ENCODE measurements at regions not wholly inside any gene's neighbourhood (a gene's known extent, or its start where the extent isn't known, plus 50 kb on each side); places are given as distances from the start of the nearest gene placed in this dataset.

DNA sequence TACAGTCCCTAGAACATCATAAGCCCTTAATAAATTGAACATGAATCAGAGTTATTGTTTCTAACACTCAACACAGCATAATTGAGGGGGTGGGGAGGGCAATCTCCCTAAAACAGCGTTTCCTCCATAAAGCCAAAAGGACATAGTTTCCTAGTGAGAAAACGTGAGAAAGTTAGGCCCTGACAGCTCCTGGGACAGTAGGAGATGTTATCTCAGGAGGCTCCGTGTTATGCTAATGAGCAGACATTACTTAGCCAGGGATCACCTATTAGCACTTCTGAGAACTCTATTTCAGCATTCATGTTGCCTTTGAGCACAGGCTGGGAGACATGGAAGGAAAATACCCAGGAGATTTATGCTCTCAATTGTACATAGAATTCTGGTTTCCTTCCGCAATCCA is 229.1 kb upstream of the ADAMTS9 start:
- H3K27ac ChIP-seq (replicated peaks in 1 of 4): peak overlapping the region in 1 of 4 donors; percentile 59
- TF ChIP-seq POLR2AphosphoS5 (IDR thresholded peaks at IDR 0.05): no peak
- TF ChIP-seq EP300 (IDR thresholded peaks at IDR 0.05): no peak
- TF ChIP-seq, protein P1, sequence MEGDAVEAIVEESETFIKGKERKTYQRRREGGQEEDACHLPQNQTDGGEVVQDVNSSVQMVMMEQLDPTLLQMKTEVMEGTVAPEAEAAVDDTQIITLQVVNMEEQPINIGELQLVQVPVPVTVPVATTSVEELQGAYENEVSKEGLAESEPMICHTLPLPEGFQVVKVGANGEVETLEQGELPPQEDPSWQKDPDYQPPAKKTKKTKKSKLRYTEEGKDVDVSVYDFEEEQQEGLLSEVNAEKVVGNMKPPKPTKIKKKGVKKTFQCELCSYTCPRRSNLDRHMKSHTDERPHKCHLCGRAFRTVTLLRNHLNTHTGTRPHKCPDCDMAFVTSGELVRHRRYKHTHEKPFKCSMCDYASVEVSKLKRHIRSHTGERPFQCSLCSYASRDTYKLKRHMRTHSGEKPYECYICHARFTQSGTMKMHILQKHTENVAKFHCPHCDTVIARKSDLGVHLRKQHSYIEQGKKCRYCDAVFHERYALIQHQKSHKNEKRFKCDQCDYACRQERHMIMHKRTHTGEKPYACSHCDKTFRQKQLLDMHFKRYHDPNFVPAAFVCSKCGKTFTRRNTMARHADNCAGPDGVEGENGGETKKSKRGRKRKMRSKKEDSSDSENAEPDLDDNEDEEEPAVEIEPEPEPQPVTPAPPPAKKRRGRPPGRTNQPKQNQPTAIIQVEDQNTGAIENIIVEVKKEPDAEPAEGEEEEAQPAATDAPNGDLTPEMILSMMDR (IDR thresholded peaks at IDR 0.05): no peak
- no peak for TF ChIP-seq POLR2A (IDR thresholded peaks at IDR 0.05; ENCODE audit: low read depth)
- H3K4me3 ChIP-seq: no peak overlapping the region
- no peak for DNase-seq (ENCODE audit: extremely low spot score)
- no peaks in the 10 kb centered on the region for H3K36me3 ChIP-seq
- no peaks in the 10 kb centered on the region for H3K9me3 ChIP-seq
- 67% methylated on average over 4 of the region's 4 CpGs for WGBS
- H3K4me1 ChIP-seq: peaks cover 9 to 31% (median 24%) of the 10 kb centered on the region in 4 donors
- H3K27me3 ChIP-seq: no peaks in the 10 kb centered on the region
- intact Hi-C loops (cut with DNase I): no loop called here

- WGBS: 80% methylated on average over 8 of the region's 8 CpGs
- no peaks in the 10 kb centered on the region for H3K36me3 ChIP-seq
- H3K27ac ChIP-seq (replicated peaks in 1 of 4): peak overlapping the region in 3 of 4 donors; percentile 17 to 59 (median 28)
- no peaks in the 10 kb centered on the region for H3K27me3 ChIP-seq
- intact Hi-C loops (cut with DNase I): no loop called here
- no peaks in the 10 kb centered on the region for H3K9me3 ChIP-seq
- DNase-seq (ENCODE audit: extremely low spot score): peak; percentile 89
- no peak for TF ChIP-seq POLR2A (IDR thresholded peaks at IDR 0.05; ENCODE audit: low read depth)
- TF ChIP-seq EP300 (IDR thresholded peaks at IDR 0.05): no peak
- TF ChIP-seq, protein P1 (IDR thresholded peaks at IDR 0.05): no peak
- TF ChIP-seq POLR2AphosphoS5 (IDR thresholded peaks at IDR 0.05): no peak
- no peak overlapping the region for H3K4me3 ChIP-seq
- peaks cover 9 to 29% (median 24%) of the 10 kb centered on the region in 4 donors for H3K4me1 ChIP-seq
Measured at GRCh38 chr3:64916192-64916798, 228.5 kb upstream of the ADAMTS9 start.

DNA sequence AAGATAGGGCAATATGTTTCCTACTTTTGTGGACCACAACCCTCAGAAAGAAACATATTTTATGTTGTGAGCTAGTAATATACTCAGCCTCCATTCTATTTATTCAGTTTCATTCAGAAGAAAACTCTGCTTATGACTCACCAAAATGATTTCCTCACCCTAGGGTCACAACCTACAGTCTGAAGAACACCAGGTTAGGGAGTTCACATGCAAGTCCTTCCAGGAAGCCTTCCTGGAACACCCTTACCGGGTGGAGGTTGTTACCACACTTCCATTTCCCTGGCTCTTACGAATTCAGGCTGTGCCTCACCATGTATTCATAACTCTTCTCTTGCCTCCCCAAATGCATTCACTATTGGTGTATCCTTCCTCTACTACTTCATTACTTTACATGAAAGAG is 228.0 kb upstream of the ADAMTS9 start:
- Histone ChIP-seq H3K27ac (replicated peaks in 1 of 4) (peak overlapping the region in 3 of 4 donors; percentile 5 to 59 (median 17)), H3K27me3 (no peaks in the 10 kb centered on the region), H3K9me3 (no peaks in the 10 kb centered on the region), H3K4me1 (peaks cover 9 to 29% (median 24%) of the 10 kb centered on the region in 4 donors), H3K4me3 (no peak overlapping the region), H3K36me3 (no peaks in the 10 kb centered on the region)
- DNase-seq (ENCODE audit: extremely low spot score): peak; percentile 42
- 80% methylated on average over 2 of the region's 2 CpGs for WGBS
- TF ChIP-seq POLR2AphosphoS5 (IDR thresholded peaks at IDR 0.05) (peak; percentile 65 to 67), EP300 (IDR thresholded peaks at IDR 0.05) (peak; percentile 43), POLR2A (IDR thresholded peaks at IDR 0.05; ENCODE audit: low read depth) (no peak)
- TF ChIP-seq, protein P1 (IDR thresholded peaks at IDR 0.05): no peak
- intact Hi-C loops (cut with DNase I): no loop called here

DNA sequence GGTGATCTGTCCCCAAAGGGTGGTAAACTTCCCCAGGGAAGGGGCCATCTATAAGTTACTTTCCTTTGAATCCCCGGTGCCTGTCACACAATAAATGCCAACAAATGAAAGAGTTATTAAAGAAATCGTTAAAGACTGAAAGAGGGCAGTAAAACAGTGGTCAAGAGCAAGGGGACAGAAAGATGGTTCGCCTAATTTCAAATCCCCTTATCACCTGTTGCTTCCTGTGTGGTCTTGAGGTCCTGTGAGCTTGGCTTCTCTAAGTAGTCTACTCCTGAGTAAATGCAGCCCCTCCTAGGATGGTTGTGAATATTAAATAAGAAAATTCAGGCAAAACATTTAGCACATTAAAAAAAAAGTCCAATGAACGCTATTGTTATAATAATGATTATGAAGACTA is 225.7 kb upstream of the ADAMTS9 start:
- intact Hi-C loops (cut with DNase I): no loop called here
- TF ChIP-seq POLR2AphosphoS5 (IDR thresholded peaks at IDR 0.05) (no peak), POLR2A (IDR thresholded peaks at IDR 0.05; ENCODE audit: low read depth) (no peak), EP300 (IDR thresholded peaks at IDR 0.05) (no peak)
- TF ChIP-seq, protein P1 (IDR thresholded peaks at IDR 0.05): no peak
- no peak overlapping the region for H3K27ac ChIP-seq (replicated peaks in 1 of 4)
- 94% methylated on average over 4 of the region's 4 CpGs for WGBS
- no peaks in the 10 kb centered on the region for H3K9me3 ChIP-seq
- H3K27me3 ChIP-seq: no peaks in the 10 kb centered on the region
- no peak for DNase-seq (ENCODE audit: extremely low spot score)
- H3K4me3 ChIP-seq: no peak overlapping the region
- peaks cover 9 to 40% (median 24%) of the 10 kb centered on the region in 4 donors for H3K4me1 ChIP-seq
- H3K36me3 ChIP-seq: no peaks in the 10 kb centered on the region

DNA sequence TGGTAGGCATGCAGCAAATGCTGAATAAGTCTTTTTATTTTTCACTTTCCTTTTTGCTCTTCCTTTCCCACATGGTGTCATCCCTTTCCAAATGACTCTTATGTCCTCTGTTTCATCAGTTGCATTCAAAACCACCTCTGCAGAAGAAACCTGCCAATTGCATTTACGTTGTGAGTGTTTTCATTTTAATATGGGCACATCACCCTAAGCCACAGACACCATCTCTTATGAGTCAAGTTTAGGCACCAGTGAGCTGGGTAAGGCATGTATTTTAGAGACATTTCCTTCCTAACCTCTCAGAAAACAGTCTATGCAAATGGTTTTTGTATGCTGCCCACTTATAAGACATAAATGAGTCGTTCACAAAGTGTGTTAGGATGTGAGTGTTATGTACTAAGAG is 223.3 kb upstream of the ADAMTS9 start:
- H3K4me3 ChIP-seq: no peak overlapping the region
- no peaks in the 10 kb centered on the region for H3K27me3 ChIP-seq
- 86% methylated on average over 2 of the region's 2 CpGs for WGBS
- TF ChIP-seq EP300 (IDR thresholded peaks at IDR 0.05) (no peak), POLR2A (IDR thresholded peaks at IDR 0.05; ENCODE audit: low read depth) (no peak), POLR2AphosphoS5 (IDR thresholded peaks at IDR 0.05) (no peak)
- TF ChIP-seq, protein P1 (IDR thresholded peaks at IDR 0.05): no peak
- DNase-seq (ENCODE audit: extremely low spot score): no peak
- intact Hi-C loops (cut with DNase I): no loop called here
- no peaks in the 10 kb centered on the region for H3K36me3 ChIP-seq
- peaks cover 4 to 30% (median 13%) of the 10 kb centered on the region in 4 donors for H3K4me1 ChIP-seq
- H3K9me3 ChIP-seq: no peaks in the 10 kb centered on the region
- H3K27ac ChIP-seq (replicated peaks in 1 of 4): no peak overlapping the region
